ENCODE measurements at regions not wholly inside any gene's neighbourhood (a gene's known extent, or its start where the extent isn't known, plus 50 kb on each side); places are given as distances from the start of the nearest gene placed in this dataset.

- no peaks in the 10 kb centered on the region for H3K4me1 ChIP-seq (replicated peaks)
- 84% methylated on average over 3 of the region's 3 CpGs for WGBS
- no peak overlapping the region for H3K27ac ChIP-seq
- no peaks in the 10 kb centered on the region for H3K27me3 ChIP-seq (replicated peaks; ENCODE audit: insufficient read depth)
- intact Hi-C loops (cut with DNase I): no loop called here
- TF ChIP-seq POLR2A (IDR thresholded peaks at IDR 0.05): no peak
- TF ChIP-seq CTCF (IDR thresholded peaks at IDR 0.05): no peak
- no peak for TF ChIP-seq POLR2AphosphoS5 (IDR thresholded peaks at IDR 0.05)
- no peak overlapping the region for H3K4me3 ChIP-seq
- no peaks in the 10 kb centered on the region for H3K9me3 ChIP-seq
- no peak for DNase-seq (ENCODE audit: low spot score)
- no peaks in the 10 kb centered on the region for H3K36me3 ChIP-seq
These were observed 322.2 kb upstream of the DDX18 start for GRCh38 chr2:117492209-117492851.

GRCh38 chr2:117500721-117501120, 313.8 kb upstream of the DDX18 start:
- TF ChIP-seq CTCF (IDR thresholded peaks at IDR 0.05) (no peak), POLR2A (IDR thresholded peaks at IDR 0.05) (no peak), POLR2AphosphoS5 (IDR thresholded peaks at IDR 0.05) (no peak)
- no peak overlapping the region for H3K4me3 ChIP-seq
- no peak overlapping the region for H3K27ac ChIP-seq
- no peaks in the 10 kb centered on the region for H3K27me3 ChIP-seq (replicated peaks; ENCODE audit: insufficient read depth)
- H3K36me3 ChIP-seq: no peaks in the 10 kb centered on the region
- intact Hi-C loops (cut with DNase I): no loop called here
- H3K4me1 ChIP-seq (replicated peaks): no peaks in the 10 kb centered on the region
- DNase-seq (ENCODE audit: low spot score): no peak
- H3K9me3 ChIP-seq: no peaks in the 10 kb centered on the region
- WGBS: 88% methylated on average over 3 of the region's 3 CpGs

GRCh38 chr2:117502121-117502520, 312.4 kb upstream of the DDX18 start:
- no peak overlapping the region for H3K27ac ChIP-seq
- no peaks in the 10 kb centered on the region for H3K4me1 ChIP-seq (replicated peaks)
- intact Hi-C loops (cut with DNase I): no loop called here
- no peaks in the 10 kb centered on the region for H3K9me3 ChIP-seq
- no peak overlapping the region for H3K4me3 ChIP-seq
- DNase-seq (ENCODE audit: low spot score): no peak
- WGBS: 26% methylated on average over 5 of the region's 5 CpGs
- H3K36me3 ChIP-seq: no peaks in the 10 kb centered on the region
- H3K27me3 ChIP-seq (replicated peaks; ENCODE audit: insufficient read depth): no peaks in the 10 kb centered on the region
- TF ChIP-seq POLR2A (IDR thresholded peaks at IDR 0.05): no peak
- no peak for TF ChIP-seq CTCF (IDR thresholded peaks at IDR 0.05)

- WGBS: 68% methylated on average over 2 of the region's 2 CpGs
- Histone ChIP-seq H3K4me1 (replicated peaks) (no peaks in the 10 kb centered on the region), H3K27me3 (replicated peaks; ENCODE audit: insufficient read depth) (no peaks in the 10 kb centered on the region), H3K27ac (no peak overlapping the region), H3K36me3 (no peaks in the 10 kb centered on the region), H3K9me3 (no peaks in the 10 kb centered on the region), H3K4me3 (no peak overlapping the region)
- no peak for DNase-seq (ENCODE audit: low spot score)
- intact Hi-C loops (cut with DNase I): no loop called here
- no peak for TF ChIP-seq CTCF (IDR thresholded peaks at IDR 0.05)
- no peak for TF ChIP-seq POLR2AphosphoS5 (IDR thresholded peaks at IDR 0.05)
- TF ChIP-seq POLR2A (IDR thresholded peaks at IDR 0.05): no peak
These were observed 302.2 kb upstream of the DDX18 start for GRCh38 chr2:117512307-117512706.

GRCh38 chr2:117514371-117514770, 300.1 kb upstream of the DDX18 start:
- Histone ChIP-seq H3K4me1 (replicated peaks) (no peaks in the 10 kb centered on the region), H3K4me3 (no peak overlapping the region), H3K9me3 (no peaks in the 10 kb centered on the region), H3K27ac (no peak overlapping the region), H3K36me3 (no peaks in the 10 kb centered on the region), H3K27me3 (replicated peaks; ENCODE audit: insufficient read depth) (no peaks in the 10 kb centered on the region)
- TF ChIP-seq CTCF (IDR thresholded peaks at IDR 0.05) (no peak), POLR2AphosphoS5 (IDR thresholded peaks at IDR 0.05) (no peak), POLR2A (IDR thresholded peaks at IDR 0.05) (no peak)
- DNase-seq (ENCODE audit: low spot score): no peak
- intact Hi-C loops (cut with DNase I): no loop called here
- WGBS: 75% methylated on average over 1 of the region's 1 CpG
